SIG-M5 treated with dmso at 0.1 percent for 504 hours (cell line): ENCODE measurements at regions not wholly inside any gene's neighbourhood (a gene's known extent, or its start where the extent isn't known, plus 50 kb on each side); places are given as distances from the start of the nearest gene placed in this dataset.
A peak's percentile ranks its signal among the peaks of the same experiment; 100 is the strongest.

ENCODE experiments used
- DNase-seq: peaks from one replicate; lab custom pipeline; 2025; ENCODE audit not compliant: unreplicated experiment; lab: John Stamatoyannopoulos, UW

DNA sequence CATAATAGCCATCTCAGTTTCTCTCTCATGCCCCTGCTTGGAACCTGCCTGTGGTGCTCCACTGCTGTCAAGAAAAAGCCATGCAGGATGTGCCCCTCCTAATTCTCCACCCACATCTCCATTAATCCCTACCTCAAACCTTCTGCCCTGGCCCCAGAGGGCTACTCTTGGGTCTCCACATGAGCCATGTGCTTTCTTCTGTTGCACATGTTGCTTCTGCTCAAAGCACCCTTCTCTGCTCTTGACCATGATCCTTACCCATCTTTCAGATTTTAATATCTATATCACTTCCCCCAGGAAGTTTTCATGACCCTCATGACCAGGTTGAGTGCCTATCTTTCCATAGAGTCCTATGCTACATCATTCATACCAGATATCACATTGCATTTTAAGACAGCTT, 514.2 kb downstream of the RPS24 start:
- DNase-seq, result no peak

GRCh38 chr10:78548369-78548768, 514.7 kb downstream of the RPS24 start:
- DNase-seq, result no peak

DNA sequence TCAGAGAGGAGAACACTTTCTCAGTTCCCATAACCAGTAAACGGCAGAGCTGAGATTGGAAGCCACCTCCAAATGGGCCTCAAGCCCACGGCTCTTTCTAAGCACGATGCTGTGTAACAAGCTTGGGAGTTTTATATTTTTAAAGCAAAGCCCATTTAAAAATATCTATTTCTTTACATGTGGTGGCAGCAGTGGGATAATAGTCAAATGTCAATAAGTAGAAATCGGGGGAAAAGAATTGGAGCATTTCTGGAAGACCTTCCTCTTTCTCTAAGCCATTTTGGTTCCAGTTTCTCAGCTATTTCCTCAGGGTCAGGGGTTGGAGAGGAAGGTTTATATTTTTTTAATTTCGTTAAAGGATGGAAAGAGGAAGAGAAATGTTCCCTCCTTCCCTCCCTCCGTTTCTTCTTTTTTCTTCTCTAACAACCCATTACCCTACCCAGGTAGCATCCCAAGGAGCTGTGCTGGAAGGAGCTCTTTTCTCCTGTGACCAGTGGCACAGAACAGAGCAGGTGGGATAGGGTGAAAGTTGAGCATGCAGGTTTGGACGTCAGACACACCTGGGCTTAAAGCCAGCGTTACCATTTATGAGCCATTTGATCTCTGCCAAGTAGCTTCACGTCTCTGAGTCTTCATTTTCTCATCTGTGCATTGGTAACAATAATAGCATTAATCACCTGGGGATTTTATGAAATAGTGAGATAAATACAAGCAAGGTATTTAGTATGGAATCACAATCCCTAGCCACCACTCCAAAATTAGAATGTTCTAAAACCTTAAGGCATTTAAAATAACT, 515.7 kb downstream of the RPS24 start:
- no peak for DNase-seq

DNA sequence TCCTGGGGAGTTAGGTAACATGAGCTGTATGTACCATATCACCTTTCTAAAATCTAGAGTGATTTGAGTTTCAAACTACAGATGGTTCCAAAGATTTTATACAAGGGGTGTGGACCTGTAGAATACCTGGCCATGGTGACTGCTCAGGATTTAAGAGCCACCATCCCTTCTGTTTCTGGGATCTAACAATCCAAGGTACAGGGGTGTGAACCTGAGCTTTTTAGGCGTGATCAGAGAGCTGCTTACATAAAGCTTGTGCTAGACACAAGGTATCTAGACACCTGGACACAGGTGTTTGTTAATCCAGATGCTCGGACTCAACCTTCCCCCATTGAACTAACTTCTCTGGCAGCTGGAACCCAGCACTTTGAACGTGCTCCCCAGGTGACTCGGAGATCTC, 516.4 kb downstream of the RPS24 start:
- DNase-seq, result no peak

GRCh38 chr10:78550716-78551115, 517.1 kb downstream of the RPS24 start:
- no peak for DNase-seq

DNA sequence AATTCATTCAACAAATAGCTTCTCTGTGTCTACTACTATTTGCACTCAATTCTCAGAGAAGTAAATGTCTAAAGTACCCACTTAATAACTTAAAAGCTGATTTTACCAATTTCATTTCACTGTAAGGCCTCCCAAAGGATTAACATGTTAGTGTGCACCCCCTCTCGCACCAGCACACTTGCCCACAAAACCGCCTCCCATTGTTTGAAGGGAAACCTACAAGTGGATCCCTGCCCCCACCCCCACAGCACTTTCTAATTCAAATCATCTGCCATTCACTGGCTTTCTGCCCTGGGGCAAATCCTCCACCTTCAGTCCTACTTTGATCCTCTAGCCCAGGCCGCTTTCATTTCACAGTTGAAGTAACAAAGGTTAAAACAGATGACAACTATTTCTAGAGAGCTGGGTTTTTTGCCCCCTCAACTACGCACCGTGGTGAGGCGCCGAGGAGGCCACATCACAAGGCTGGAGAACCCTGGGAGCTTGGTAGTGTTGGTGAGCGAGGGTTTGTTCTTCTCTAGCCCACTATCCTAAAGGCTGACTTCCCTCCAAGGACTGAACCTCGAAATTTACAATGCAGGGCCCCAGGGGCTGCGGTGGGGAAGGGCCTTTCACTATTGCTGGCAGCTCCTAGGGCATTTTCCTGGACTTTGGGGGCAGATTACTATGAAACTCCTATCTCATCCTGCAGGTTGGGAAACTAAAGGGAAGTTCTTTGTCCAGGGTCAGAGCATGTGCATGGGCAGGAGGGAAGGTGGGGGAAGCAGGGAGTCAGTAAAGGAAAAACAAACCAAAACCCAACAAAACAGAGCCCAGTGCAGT, 517.4 kb upstream of the ZMIZ1 start:
- no peak for DNase-seq

GRCh38 chr10:78552261-78552811, 516.4 kb upstream of the ZMIZ1 start:
- DNase-seq, result no peak

- DNase-seq, result no peak
Observed at GRCh38 chr10:78553792-78554191, 515.0 kb upstream of the ZMIZ1 start.

- no peak for DNase-seq
Observed at GRCh38 chr10:78555128-78555527, 513.6 kb upstream of the ZMIZ1 start.

GRCh38 chr10:78556705-78557432, 511.9 kb upstream of the ZMIZ1 start:
- peak; percentile 26 for DNase-seq

DNA sequence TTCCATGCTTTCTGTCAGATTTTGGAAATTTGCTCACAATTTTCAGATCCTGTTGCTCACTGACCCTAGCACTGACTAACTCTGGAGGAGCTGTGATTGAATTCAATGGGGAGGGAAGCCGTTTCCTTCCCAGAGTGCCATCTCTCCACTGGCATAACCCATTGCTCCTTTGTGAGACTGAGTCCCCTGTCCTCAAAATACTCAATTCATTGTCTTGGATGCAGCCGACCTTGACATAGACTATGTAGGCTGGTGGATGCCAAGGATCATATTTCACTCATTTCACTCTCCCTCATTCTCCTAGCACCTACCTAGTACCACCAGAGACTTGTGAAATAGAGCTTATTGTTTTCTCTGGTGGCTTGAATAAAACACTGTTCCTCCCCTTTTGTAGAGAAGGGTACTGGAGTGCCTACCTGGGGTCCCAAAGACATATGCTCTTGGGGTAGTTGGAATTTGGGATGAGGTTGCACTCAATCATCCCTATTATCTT, 511.3 kb upstream of the ZMIZ1 start:
- DNase-seq, result no peak

- no peak for DNase-seq
Observed at GRCh38 chr10:78559661-78560340, 509.0 kb upstream of the ZMIZ1 start.

- DNase-seq, result no peak
Observed at GRCh38 chr10:78560341-78560688, 508.5 kb upstream of the ZMIZ1 start.

DNA sequence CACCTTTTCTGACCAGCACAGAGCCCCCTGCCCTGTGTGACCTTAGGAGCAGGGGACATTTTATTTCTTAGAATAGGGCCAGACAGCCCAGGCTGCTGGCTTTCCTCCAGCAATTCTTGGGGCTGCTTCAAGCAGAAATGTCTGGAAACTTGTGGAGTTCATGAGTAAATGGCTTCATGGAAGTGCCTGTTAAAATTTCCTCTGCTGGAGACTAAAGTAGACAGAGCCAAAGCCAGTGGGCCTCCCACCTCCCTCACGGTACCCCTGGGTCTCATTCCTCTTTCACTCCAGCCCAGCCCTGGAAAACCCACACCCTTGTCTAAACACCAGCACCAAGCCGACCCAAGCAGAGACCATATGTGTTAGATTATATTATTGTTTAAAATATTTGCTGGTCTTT, 505.5 kb upstream of the ZMIZ1 start:
- no peak for DNase-seq

DNA sequence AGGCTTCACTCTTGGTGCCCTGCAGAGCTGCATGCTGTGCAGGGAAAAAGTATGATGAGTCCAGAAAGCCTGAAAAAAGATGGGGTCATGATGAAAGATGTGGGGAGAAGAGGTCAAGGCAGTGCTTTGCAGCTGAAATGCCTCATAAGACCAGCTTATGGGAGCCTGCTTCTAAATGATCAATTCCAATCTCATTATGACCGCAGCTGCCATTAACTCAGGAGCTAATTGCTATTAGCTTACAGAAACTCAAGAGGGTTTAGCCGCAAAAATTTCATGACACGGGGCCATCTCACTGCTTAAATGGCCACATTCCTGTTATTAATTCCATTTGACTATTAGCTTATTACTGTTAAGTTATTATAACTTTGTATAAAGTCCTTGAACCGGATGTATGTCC, 502.9 kb upstream of the ZMIZ1 start:
- DNase-seq, result no peak

GRCh38 chr10:78566284-78567111, 502.3 kb upstream of the ZMIZ1 start:
- DNase-seq, result no peak

- DNase-seq, result no peak
Observed at GRCh38 chr10:78567680-78568455, 500.9 kb upstream of the ZMIZ1 start.

DNA sequence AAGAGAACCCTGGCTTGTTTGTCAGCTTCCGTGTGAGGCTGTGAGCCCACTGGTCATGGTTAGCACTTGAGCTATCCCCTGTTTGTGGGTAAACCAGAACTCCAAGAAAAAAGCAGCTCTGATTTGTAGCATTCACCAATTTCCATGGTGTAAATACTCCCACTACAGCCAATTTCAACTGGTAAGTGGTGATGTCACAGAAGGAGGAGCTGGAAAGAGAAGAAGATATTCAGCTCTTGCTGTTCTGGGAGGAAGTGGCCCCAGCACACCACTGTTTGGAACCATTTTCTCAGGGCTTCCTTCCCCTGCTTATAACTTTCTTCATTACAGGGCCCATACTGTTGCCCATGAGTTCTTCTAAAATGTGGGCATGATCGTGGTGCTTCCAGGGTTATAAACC, 500.1 kb upstream of the ZMIZ1 start:
- no peak for DNase-seq

- no peak for DNase-seq
Observed at GRCh38 chr10:78570633-78571235, 498.0 kb upstream of the ZMIZ1 start.
